RCC 7860 (cell line): ENCODE measurements at regions not wholly inside any gene's neighbourhood (a gene's known extent, or its start where the extent isn't known, plus 50 kb on each side); places are given as distances from the start of the nearest gene placed in this dataset.

Experiments used
- DNase-seq: peaks from one replicate; pipeline ENCODE4 v3.0.0-alpha.2; 2015; ENCODE audit warnings: low spot score
- FAIRE-seq: peaks from 2 replicates; lab custom pipeline; 2012; peaks lifted over from hg19 to GRCh38; lab: Jason Lieb, UNC

GRCh38 chr16:27736431-27736830 lies 186.5 kb downstream of the KATNIP start:
- DNase-seq (no peak), FAIRE-seq (no peak)

- no peak for DNase-seq
- FAIRE-seq: no peak
Observed at GRCh38 chr16:27737513-27737912, 187.6 kb downstream of the KATNIP start.
